HG03060 (cell line): ENCODE measurements at regions not wholly inside any gene's neighbourhood (a gene's known extent, or its start where the extent isn't known, plus 50 kb on each side); places are given as distances from the start of the nearest gene placed in this dataset.
"Not testable (repeated sequence)": the region's sequence is repeated elsewhere in the genome, so short reads cannot be mapped to it uniquely, and the experiment has no call there.

ENCODE experiments used
- ATAC-seq: cut with Tn5 transposase; IDR thresholded peaks from one replicate; pipeline ENCODE4 v1.9.1; 2021; ENCODE audit warnings: low read depth, moderate number of reproducible peaks; ENCODE audit not compliant: unreplicated experiment

DNA sequence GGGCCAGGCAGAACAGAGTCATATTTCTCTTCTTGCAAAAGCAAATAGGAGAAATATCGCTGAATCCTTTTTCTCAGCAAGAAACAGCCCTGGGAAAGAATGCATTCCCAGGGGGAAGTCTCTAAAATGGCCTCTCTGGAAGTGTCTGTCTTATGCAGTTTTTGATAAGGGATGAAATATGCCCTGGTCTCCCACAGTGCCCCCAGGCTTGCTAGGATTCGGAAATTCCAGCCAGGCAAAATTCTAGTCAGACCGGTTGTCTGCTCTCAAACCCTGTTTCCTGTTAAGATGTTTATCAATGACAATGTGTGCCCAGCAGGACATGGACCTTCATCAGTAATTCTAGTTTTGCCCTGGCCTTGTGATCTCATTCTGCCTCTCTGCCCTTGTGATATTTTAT lies 448.3 kb upstream of the HTR1E start:
- not testable (repeated sequence) for ATAC-seq

GRCh38 chr6:86487660-86488221 lies 449.6 kb upstream of the HTR1E start:
- ATAC-seq = no peak

- ATAC-seq = not testable (repeated sequence)
These were observed 459.0 kb upstream of the HTR1E start for GRCh38 chr6:86478316-86478715.

DNA sequence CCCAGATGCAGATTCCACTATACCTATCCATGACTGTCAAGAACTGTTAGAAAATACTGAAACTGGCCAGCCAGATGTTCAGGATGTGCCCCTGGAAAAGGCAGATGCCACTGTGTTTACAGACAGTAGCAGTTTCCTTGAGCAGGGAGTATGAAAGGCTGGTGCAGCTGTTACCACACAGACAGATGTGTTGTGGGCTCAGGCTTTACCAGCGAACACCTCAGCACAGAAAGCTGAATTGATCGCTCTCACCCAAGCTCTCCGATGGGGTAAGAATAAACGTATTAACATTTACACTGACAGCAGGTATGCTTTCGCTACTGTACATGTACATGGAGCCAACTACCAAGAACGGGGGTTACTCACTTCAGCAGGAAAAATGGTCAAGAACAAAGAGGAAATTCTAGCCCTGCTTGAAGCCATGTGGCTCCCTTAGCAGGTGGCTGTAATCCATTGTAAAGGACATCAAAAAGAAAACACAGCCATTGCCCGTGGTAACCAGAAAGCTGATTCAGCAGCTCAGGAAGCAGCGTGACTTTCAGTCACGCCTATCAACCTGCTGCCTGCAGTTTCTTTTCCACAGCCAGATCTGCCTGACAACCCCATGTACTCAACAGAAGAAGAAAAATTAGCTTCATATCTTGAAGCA lies 459.7 kb upstream of the HTR1E start:
- ATAC-seq = no peak

GRCh38 chr6:86476311-86476710 lies 461.0 kb upstream of the HTR1E start:
- no peak for ATAC-seq

- no peak for ATAC-seq
These were observed 463.2 kb upstream of the HTR1E start for GRCh38 chr6:86474081-86474480.

GRCh38 chr6:86471791-86472190 lies 465.5 kb upstream of the HTR1E start:
- ATAC-seq = no peak

DNA sequence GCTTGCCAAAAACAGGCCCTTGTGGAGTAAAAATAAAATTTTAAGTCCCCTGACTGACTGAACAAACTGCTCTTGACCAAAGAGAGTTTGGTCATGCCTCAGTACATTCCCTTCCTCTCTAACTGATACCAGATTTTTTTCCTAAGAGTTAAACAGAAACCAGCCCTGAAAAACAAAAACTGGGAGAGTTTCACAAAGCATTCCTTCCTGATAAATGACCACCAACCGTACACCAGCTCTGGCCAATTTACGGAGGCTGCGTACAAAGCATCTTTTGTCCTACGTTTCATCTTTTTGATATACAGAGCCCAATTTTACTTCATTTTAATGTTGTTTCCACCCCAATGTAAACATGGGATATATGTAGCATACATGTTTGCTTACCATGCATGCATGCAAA lies 477.4 kb upstream of the HTR1E start:
- no peak for ATAC-seq

DNA sequence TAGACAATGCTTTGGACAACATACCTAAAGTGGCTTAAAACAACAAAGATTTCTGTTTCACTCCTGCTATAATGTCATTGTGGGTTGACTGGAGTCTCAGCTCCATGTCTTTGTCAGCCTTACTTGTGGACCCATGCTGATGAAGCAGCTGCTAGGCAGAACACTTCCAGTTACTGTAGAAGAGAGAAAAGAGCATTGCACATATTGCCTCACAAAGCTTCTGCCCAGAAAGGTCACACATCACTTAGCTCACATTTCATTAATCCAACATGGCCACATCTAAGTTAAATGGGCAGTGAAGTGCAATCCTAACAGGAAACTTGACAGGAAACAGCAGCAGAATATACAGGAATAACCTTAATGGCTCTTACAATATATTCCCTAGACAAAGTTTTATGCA lies 480.5 kb upstream of the HTR1E start:
- no peak for ATAC-seq

GRCh38 chr6:86453232-86453631 lies 484.1 kb upstream of the HTR1E start:
- ATAC-seq = no peak

DNA sequence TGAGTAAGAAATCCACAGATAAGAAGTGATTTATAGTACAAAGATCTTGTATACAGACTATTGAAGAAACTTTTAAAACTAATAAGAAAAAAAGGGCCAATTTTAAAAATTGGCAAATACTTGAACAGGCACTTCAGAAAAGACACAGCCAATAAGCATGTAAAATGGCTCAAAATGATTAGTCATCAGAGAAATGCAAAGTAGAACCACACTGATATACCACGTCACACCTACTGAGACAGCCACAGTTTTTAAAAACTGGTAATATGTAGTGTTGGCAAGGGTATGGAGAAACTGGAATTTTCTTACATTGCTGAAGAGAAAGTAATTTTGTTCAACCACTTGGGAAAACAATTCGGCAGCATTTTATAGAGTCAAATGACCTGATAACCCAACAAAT lies 488.9 kb upstream of the HTR1E start:
- ATAC-seq = no peak

GRCh38 chr6:86440608-86441007 lies 496.7 kb upstream of the HTR1E start:
- no peak for ATAC-seq

GRCh38 chr6:86423571-86423970 lies 513.8 kb upstream of the HTR1E start:
- ATAC-seq = no peak

DNA sequence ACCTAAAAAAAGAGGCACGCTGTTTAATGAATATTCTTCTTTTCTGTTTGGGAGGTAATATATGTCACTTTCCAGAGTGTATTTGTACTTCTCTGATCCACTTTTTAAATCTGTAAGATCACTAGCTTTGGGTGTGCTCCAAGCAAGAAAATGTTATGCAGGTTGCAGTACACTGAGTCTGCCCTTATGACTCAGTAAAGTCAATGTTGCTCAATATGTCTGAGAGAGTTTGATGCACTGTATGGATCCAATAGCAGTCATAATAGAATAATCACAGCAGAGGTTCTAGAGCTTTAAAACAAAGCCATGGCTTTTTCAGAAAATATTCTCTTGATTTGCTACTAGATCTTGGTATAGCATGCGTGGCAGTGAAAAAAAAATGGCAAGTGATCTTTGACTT lies 525.3 kb upstream of the HTR1E start:
- ATAC-seq = no peak

- no peak for ATAC-seq
These were observed 530.2 kb upstream of the HTR1E start for GRCh38 chr6:86407128-86407527.

GRCh38 chr6:86392850-86393249 lies 544.5 kb upstream of the HTR1E start:
- ATAC-seq = not testable (repeated sequence)

DNA sequence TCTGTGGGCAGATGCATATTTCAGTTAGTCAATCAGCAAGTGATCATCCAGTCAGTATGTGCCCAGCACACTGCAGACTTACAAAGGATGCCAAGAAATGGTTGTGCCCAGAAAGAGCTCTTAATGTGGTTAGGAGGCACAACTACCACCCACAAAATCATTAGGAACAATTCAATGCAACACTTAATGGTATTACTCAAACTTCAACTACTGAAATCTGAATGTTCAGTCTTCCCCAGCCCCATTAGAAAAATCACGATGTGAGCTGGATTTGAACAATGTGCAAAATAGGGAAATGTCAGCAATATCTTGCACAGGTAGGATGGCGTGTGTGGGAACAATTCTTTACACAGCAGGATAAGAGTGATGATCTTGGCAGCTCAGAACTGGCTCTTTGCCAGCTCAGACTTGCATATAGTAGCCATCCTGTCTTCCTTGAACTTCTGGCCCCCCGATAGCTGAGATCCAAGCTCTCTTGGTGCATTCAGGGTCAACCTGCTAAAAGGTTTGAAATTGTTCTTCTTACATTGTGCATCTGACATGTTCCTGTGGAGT lies 556.7 kb upstream of the HTR1E start:
- ATAC-seq = no peak

- no peak for ATAC-seq
These were observed 579.5 kb upstream of the HTR1E start for GRCh38 chr6:86357877-86358276.

DNA sequence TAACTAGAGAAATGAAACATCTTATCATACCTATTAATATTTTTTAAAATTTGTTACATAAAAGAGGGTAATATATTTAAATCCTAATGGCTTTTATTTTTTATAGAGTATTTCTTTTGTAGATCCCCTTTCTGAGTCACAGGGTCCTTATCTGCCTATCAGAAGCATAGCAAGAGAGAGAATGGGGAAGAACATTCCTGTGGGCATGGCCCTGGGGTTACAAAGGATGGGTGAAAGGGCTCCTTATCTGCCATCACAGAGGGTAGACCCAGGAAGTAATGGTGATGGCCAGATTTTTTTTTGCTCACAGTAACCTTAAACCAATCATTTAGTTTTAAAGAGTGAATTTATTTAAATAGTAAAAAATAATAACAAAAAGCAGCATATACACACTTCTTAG lies 582.1 kb upstream of the HTR1E start:
- ATAC-seq = no peak

DNA sequence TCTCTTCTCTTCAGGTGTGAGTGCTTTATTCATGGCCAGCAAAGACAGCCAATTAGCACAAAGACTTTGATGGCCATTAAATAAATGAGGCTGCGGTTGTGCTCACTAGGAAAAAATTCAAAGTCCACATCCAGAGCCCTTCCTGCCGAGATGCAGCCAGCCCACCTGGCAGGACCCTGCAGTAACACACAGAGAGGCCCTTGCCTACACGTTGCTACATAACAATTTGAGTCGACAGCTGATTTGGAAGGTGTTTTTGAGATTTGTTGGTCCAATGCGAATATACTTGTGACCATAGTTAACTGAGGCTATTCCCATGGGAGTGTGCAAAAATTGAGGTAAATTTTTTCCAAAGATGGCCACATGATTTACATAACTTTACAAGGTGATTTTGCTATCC lies 605.4 kb upstream of the HTR1E start:
- no peak for ATAC-seq

DNA sequence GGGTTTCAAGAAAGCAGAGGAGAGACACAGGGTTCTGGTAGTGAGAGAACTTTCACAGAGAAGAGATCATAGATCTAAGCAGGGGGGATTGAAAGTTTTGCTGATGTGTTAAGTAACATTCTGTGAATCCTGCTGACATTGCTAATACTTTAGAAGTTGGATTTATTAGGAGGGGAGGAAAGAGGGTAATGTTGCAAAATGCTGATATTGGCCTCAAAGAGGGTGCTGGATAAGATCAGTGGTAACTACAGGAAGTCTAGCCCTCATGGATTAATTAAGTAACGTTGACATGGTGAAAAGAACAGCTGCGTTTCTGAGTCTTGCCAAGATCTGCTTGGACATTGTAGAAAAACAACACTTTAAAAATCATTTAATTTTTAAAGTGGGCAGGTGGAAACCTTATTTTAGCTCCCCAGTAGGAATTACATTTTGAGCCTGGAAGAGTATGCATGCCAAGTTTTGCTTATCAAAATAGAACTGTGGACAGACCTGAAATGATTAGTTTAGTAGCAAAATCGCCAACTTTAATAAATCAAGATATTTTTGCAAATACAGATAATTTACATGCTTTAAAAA lies 606.0 kb upstream of the HTR1E start:
- no peak for ATAC-seq

DNA sequence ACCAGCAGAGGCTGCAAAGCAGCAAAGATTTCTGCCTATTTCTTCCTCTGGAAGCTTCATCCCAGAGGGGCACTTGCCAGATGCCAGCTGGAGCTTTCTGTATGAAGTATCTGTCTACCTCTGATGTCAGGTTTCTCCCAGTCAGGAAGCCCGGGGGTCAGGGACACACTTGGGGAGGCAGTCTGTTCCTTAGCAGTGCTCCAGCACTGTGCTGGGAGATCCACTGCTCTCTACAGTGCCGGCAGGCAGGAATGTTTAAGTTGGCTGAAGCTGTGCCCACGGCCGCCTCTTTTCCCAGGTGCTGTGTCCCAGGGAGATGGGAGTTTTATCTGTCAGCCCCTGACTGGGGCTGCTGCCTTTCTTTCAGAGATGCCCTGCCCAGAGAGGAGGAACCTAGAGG lies 631.1 kb upstream of the HTR1E start:
- no peak for ATAC-seq
